ENCODE measurements at regions not wholly inside any gene's neighbourhood (a gene's known extent, or its start where the extent isn't known, plus 50 kb on each side); places are given as distances from the start of the nearest gene placed in this dataset.
"Not testable (repeated sequence)": the region's sequence is repeated elsewhere in the genome, so short reads cannot be mapped to it uniquely, and the experiment has no call there.

GRCh38 chr21:13892146-13892751, 282.7 kb downstream of the POTED start:
- POLR2A ChIA-PET; CTCF ChIA-PET; DNase-seq (ENCODE audit: extremely low spot score): not testable (repeated sequence)

DNA sequence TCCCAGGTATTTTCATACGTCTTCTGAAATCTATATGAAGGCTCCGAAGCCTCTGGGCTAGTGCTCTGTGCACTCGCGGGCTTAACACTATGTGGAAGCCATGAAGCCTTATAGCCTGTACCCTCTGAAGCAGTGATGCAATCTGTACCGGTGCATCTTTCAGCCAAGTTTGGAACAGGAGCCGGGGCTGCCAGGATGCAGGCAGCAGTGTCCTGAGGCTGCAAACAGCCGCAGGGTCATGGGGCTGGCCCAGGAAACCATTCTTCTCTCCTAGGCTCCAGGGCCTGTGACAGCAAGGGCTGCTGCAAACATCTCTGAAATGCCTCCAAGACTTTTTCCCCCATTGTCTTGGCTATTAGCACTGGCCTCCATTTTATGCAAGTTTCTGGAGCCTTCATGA, 279.6 kb downstream of the POTED start:
- POLR2A ChIA-PET; CTCF ChIA-PET; DNase-seq (ENCODE audit: extremely low spot score): not testable (repeated sequence)

GRCh38 chr21:13883641-13884395, 274.2 kb downstream of the POTED start:
- POLR2A ChIA-PET, result not testable (repeated sequence)

DNA sequence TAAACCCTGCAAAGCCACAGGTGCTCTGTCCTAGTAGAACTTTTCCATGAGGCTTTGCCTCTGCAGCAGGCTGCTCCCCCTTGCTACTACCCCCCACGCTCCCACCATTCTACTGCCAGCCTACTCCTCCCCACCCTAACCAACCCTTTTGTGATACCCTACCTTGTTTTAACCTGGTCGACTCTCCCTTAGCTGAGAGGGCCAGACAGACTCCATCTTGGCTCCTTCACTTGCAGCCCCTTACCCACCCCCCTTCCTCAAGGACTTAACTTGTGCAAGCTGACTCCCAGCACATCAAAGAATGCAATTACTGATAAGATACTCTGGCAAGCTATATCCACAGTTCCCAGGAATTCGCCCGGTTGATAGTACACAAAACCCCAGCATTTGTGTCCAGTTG, 267.9 kb downstream of the POTED start:
- CTCF ChIA-PET; POLR2A ChIA-PET; DNase-seq (ENCODE audit: extremely low spot score): not testable (repeated sequence)

More at GRCh38 chr21:13883641-13884395, 274.2 kb downstream of the POTED start:
- CTCF ChIA-PET; DNase-seq (ENCODE audit: extremely low spot score): not testable (repeated sequence)

DNA sequence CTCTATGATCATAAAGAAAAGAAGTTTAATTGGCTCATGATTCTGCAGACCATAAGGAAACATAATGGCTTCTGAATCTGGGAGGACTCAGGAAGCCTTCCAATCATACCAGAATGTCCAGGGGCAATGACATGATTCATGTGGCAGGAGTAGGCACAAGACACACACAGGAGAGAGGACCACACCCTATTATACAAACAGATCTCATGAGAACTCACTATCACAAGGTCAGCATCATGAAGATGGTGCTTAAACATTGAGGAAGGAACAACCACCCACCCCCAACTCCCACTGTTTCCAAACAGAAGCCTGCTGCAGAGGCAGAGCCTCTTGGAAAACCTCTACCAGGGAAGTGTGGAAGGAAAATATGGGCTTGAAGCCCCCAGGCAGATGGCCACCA, 267.4 kb downstream of the POTED start:
- CTCF ChIA-PET; POLR2A ChIA-PET; DNase-seq (ENCODE audit: extremely low spot score): not testable (repeated sequence)

- POLR2A ChIA-PET; DNase-seq (ENCODE audit: extremely low spot score); CTCF ChIA-PET: not testable (repeated sequence)
These were observed 264.4 kb downstream of the POTED start for GRCh38 chr21:13874001-13874400.

DNA sequence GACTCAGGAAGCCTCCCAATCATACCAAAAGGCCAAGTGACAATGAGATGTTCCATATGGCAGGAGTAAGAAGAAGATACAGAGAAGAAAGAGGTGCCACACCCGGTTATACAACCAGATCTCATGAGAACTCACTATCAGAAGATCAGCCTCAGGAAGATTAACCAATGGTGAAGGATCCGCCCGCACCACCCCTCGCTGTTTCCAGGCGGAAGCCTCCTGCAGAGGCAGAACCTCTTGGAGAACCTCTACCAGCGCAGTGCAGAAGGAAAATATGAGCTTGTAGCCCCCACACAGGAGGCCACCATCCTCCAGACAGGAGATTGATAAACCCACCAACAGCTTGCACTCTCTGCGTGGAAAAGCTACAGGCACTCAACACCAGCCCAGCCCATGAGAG, 245.1 kb downstream of the POTED start:
- CTCF ChIA-PET, result no interaction called here
- POLR2A ChIA-PET, result no interaction called here
- TF ChIP-seq CTCF (IDR thresholded peaks at IDR 0.05; ENCODE audit: control extremely low read depth, extremely low read depth, low read depth, missing control alignments), result no peak
- DNase-seq (ENCODE audit: extremely low spot score), result no peak

- CTCF ChIA-PET; DNase-seq (ENCODE audit: extremely low spot score); POLR2A ChIA-PET: not testable (repeated sequence)
These were observed 241.2 kb downstream of the POTED start for GRCh38 chr21:13850808-13851207.

DNA sequence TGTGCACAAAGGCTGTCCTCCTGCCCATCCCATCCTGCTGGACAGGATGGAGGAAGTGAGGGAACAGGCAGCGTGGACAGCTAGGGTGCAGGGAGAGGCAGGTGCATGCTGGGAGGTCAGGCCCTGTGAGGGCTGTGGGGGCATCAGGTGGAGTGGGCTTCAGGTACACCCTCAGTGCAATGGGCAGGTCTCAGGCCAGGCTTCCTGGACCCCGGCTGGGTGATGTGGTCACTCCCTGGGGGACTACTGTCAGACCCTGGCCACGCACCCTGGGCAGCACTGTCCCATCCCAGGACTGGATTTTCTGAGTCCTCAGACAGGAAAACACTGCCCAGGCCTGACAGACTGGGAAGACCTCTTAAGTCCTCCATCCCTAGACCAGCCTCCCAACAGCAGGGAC, 239.9 kb downstream of the POTED start:
- CTCF ChIA-PET; POLR2A ChIA-PET; DNase-seq (ENCODE audit: extremely low spot score): not testable (repeated sequence)

- DNase-seq (ENCODE audit: extremely low spot score); CTCF ChIA-PET; POLR2A ChIA-PET: not testable (repeated sequence)
These were observed 237.1 kb downstream of the POTED start for GRCh38 chr21:13846718-13847117.

GRCh38 chr21:13844574-13844973, 235.0 kb downstream of the POTED start:
- POLR2A ChIA-PET; CTCF ChIA-PET; DNase-seq (ENCODE audit: extremely low spot score): not testable (repeated sequence)

GRCh38 chr21:13843081-13843480, 233.5 kb downstream of the POTED start:
- CTCF ChIA-PET, POLR2A ChIA-PET: not testable (repeated sequence)

GRCh38 chr21:13827666-13828065, 218.1 kb downstream of the POTED start:
- CTCF ChIA-PET; DNase-seq (ENCODE audit: extremely low spot score): not testable (repeated sequence)

More at GRCh38 chr21:13843081-13843480, 233.5 kb downstream of the POTED start:
- DNase-seq (ENCODE audit: extremely low spot score), result not testable (repeated sequence)

More at GRCh38 chr21:13827666-13828065, 218.1 kb downstream of the POTED start:
- POLR2A ChIA-PET, result not testable (repeated sequence)

All from GM10248 (cell line).